Testis (tissue), 2 donors: ENCODE measurements at regions not wholly inside any gene's neighbourhood (a gene's known extent, or its start where the extent isn't known, plus 50 kb on each side); places are given as distances from the start of the nearest gene placed in this dataset.
"Not testable (repeated sequence)": the region's sequence is repeated elsewhere in the genome, so short reads cannot be mapped to it uniquely, and the experiment has no call there.

Experiments
- DNase-seq: peaks from one replicate; pipeline ENCODE4 v3.0.0-alpha.2; 2019
- H3K27ac ChIP-seq, 2 donors: fragments of 200-600 bp; sonication (generic); one replicate each; pipeline ENCODE4 v1.5.1; 2019
- H3K27me3 ChIP-seq: fragments of 200-600 bp; sonication (generic); one replicate; pipeline ENCODE4 v1.5.1; 2019
- H3K36me3 ChIP-seq: fragments of 200-600 bp; sonication (generic); one replicate; pipeline ENCODE4 v1.5.1; 2017; ENCODE audit warnings: low read depth; ENCODE audit errors: missing control alignments
- H3K4me1 ChIP-seq: fragments of 200-600 bp; sonication (generic); one replicate; pipeline ENCODE4 v1.5.1; 2019
- H3K4me3 ChIP-seq, 2 donors: fragments of 200-600 bp; sonication (generic); one replicate each; pipeline ENCODE4 v1.5.1; 2017 to 2019
- H3K9me3 ChIP-seq: fragments of 200-600 bp; sonication (generic); one replicate; pipeline ENCODE4 v1.5.1; 2017
- POLR2A ChIP-seq: fragments of 450-650 bp; IDR thresholded peaks from one replicate; pipeline ENCODE4 v1.6.1; 2017; ENCODE audit warnings: antibody characterized with exemption, mild to moderate bottlenecking, moderate library complexity
- WGBS, 2 donors: methylation state at CpG; one replicate each; pipeline ENCODE4 v1.1.5; 2018; 5-methylcytosine and 5-hydroxymethylcytosine counted together
- intact Hi-C: fragments of 100-400 bp; cut with DNase I; formaldehyde crosslinking; loops from one replicate; pipeline ENCODE4 v1.15.1; 2023; ENCODE audit warnings: low total_unique reads
- TF ChIP-seq, protein P1 (sequence below), 3 experiments: fragments of 450-650 bp in 2 of 3; fragments of 200-600 bp in 1 of 3; sonication (generic) in 1 of 3; IDR thresholded peaks; one replicate each; pipeline ENCODE4 v1.5.1; 2016 to 2019; ENCODE audit warnings: antibody characterized with exemption in 3 of 3, mild to moderate bottlenecking in 2 of 3, moderate library complexity in 1 of 3

DNA sequence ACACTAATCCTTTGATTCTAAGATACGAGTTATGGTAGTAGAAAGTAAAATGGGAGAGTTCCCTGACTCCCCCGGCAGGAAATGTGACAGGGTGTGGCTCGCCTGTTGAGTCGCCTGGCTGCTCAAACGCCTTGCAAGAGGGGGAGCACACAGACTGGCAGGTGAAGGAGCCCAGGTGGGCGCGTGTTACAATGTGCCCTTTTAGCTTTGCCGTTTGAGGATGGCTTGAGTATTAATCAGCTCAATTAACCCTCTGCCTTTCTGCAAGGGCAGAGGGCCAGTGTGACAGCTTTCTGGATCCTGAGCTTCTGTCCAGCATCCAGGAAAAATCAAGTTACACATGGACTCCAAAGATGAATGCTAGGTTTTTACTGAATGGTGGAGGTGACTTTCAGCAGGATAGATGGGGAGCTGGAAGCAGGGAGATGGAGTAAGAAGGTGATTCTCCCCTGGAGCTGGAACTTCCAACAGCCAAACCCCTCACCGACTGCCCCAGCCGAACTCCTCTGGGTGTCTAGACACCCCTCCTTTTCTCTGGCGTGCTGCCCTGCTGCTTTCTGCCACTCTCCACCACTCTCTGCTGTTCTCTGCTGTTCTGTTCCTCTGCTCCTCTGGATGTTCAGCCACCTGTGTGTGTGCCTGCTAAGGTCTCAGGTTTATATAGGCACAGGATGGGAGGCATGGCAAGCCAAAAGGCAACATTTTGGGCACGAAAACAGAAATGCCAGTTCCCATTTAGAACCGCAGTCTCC lies 548.8 kb upstream of the KCND2 start:
- Histone ChIP-seq H3K9me3 (no peaks in the 10 kb centered on the region), H3K27me3 (no peaks in the 10 kb centered on the region), H3K4me3 (no peak overlapping the region), H3K4me1 (no peaks in the 10 kb centered on the region), H3K27ac (no peak overlapping the region), H3K36me3 (no peaks in the 10 kb centered on the region)
- TF ChIP-seq, protein P1, sequence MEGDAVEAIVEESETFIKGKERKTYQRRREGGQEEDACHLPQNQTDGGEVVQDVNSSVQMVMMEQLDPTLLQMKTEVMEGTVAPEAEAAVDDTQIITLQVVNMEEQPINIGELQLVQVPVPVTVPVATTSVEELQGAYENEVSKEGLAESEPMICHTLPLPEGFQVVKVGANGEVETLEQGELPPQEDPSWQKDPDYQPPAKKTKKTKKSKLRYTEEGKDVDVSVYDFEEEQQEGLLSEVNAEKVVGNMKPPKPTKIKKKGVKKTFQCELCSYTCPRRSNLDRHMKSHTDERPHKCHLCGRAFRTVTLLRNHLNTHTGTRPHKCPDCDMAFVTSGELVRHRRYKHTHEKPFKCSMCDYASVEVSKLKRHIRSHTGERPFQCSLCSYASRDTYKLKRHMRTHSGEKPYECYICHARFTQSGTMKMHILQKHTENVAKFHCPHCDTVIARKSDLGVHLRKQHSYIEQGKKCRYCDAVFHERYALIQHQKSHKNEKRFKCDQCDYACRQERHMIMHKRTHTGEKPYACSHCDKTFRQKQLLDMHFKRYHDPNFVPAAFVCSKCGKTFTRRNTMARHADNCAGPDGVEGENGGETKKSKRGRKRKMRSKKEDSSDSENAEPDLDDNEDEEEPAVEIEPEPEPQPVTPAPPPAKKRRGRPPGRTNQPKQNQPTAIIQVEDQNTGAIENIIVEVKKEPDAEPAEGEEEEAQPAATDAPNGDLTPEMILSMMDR (IDR thresholded peaks at IDR 0.05), result no peak
- TF ChIP-seq POLR2A, result no peak
- no peak for DNase-seq
- intact Hi-C loops, result no loop called here
- 77 to 86% methylated on average over 13 of the region's 13 CpGs for WGBS, 2 donors

GRCh38 chr7:119733127-119733879 lies 539.7 kb upstream of the KCND2 start:
- TF ChIP-seq POLR2A, result no peak
- TF ChIP-seq, protein P1 (IDR thresholded peaks at IDR 0.05), result no peak
- 68 to 73% methylated on average over 4 of the region's 4 CpGs for WGBS, 2 donors
- no peak overlapping the region for H3K4me3 ChIP-seq
- no peak overlapping the region for H3K27ac ChIP-seq
- DNase-seq, result no peak
- H3K4me1 ChIP-seq, result no peaks in the 10 kb centered on the region
- no peaks in the 10 kb centered on the region for H3K27me3 ChIP-seq
- no peaks in the 10 kb centered on the region for H3K9me3 ChIP-seq
- H3K36me3 ChIP-seq, result no peaks in the 10 kb centered on the region
- intact Hi-C loops, result no loop called here

DNA sequence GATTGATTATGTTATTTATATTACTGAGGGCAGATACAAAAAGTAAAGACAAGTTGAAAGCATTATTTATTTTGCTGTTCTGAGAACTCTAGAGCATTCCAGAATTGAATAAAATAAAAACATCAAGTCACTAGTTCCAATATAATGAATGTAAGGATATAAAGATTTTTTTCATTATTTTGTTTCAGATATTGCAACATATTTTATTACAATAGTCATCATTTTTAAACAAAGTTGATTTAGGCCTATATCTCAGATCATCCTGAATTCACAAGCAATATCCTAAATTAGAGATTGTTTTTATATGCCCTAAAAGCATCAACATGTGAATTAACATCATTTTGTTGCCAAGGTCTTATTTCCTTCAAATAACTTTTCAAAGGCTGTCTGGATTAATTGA lies 535.6 kb upstream of the KCND2 start:
- Histone ChIP-seq H3K36me3 (no peaks in the 10 kb centered on the region), H3K4me3 (no peak overlapping the region), H3K27me3 (no peaks in the 10 kb centered on the region), H3K4me1 (no peaks in the 10 kb centered on the region), H3K9me3 (no peaks in the 10 kb centered on the region), H3K27ac (no peak overlapping the region)
- DNase-seq, result no peak
- intact Hi-C loops, result no loop called here
- TF ChIP-seq, protein P1 (IDR thresholded peaks at IDR 0.05), result no peak
- TF ChIP-seq POLR2A, result no peak

- H3K27ac ChIP-seq, intact Hi-C loops, DNase-seq, H3K27me3 ChIP-seq, H3K9me3 ChIP-seq, H3K4me1 ChIP-seq, H3K36me3 ChIP-seq, H3K4me3 ChIP-seq: not testable (repeated sequence)
- WGBS, 2 donors, result 81 to 89% methylated on average over 1 of the region's 1 CpG
Observed at GRCh38 chr7:119745280-119745679, 527.7 kb upstream of the KCND2 start.

DNA sequence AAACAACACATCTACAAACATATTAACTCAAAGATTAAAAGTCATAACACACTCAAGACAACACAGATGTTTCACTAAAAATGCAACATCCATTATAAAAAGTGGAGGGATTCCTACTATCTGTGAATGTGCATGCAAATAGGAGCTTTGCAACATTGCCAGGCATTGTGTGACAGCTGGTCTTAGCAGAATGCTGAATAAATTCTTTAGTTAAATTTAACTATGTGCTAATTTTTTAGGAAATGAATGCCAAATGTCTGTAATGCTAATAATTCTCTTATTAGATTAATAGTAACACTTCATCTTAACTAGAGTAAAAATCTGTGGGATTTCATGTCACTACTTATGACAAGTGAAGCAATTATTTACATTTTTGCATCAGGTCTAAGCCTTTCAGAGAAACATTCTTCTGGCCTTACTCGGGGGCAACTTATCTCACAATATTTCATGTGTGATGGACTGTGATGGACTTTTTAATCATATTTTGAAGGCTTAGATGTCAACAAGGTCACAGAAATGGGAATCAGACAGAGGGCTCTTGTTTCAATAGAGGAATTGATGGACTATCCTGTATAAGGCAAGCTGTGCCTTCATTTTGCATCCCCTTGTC lies 524.6 kb upstream of the KCND2 start:
- Histone ChIP-seq H3K27me3 (no peaks in the 10 kb centered on the region), H3K27ac (no peak overlapping the region), H3K9me3 (no peaks in the 10 kb centered on the region), H3K4me1 (no peaks in the 10 kb centered on the region), H3K4me3 (no peak overlapping the region), H3K36me3 (no peaks in the 10 kb centered on the region)
- WGBS, 2 donors, result 45 to 48% methylated on average over 1 of the region's 1 CpG
- intact Hi-C loops, result no loop called here
- no peak for DNase-seq
- TF ChIP-seq POLR2A, result no peak
- TF ChIP-seq, protein P1 (IDR thresholded peaks at IDR 0.05), result no peak
